Activated naive CD8-positive, alpha-beta T cell (primary cell): ENCODE measurements at regions not wholly inside any gene's neighbourhood (a gene's known extent, or its start where the extent isn't known, plus 50 kb on each side); places are given as distances from the start of the nearest gene placed in this dataset.

Source experiments
- H3K27ac Mint-ChIP-seq: one replicate; pipeline ENCODE4 v1.8.0; 2021; ENCODE audit warnings: mixed read lengths
- H3K27me3 Mint-ChIP-seq: one replicate; pipeline ENCODE4 v1.8.0; 2021; ENCODE audit warnings: mixed read lengths
- H3K36me3 Mint-ChIP-seq: one replicate; pipeline ENCODE4 v1.8.0; 2021; ENCODE audit warnings: mixed read lengths
- H3K4me1 Mint-ChIP-seq: one replicate; pipeline ENCODE4 v1.8.0; 2021; ENCODE audit warnings: low read depth, mixed read lengths
- H3K4me3 Mint-ChIP-seq: one replicate; pipeline ENCODE4 v1.8.0; 2021; ENCODE audit warnings: mild to moderate bottlenecking, mixed read lengths
- H3K9me3 Mint-ChIP-seq: one replicate; pipeline ENCODE4 v1.8.0; 2021; ENCODE audit warnings: low read depth, mixed read lengths

GRCh38 chr16:85544016-85544415 is 69.1 kb upstream of the GSE1 start:
- H3K9me3 Mint-ChIP-seq = no peaks in the 10 kb centered on the region
- no peaks in the 10 kb centered on the region for H3K4me1 Mint-ChIP-seq
- no peaks in the 10 kb centered on the region for H3K27me3 Mint-ChIP-seq
- H3K4me3 Mint-ChIP-seq = no peak overlapping the region
- H3K36me3 Mint-ChIP-seq = no peaks in the 10 kb centered on the region
- H3K27ac Mint-ChIP-seq = no peak overlapping the region

GRCh38 chr16:85544668-85545067 is 68.5 kb upstream of the GSE1 start:
- H3K36me3 Mint-ChIP-seq = no peaks in the 10 kb centered on the region
- H3K4me1 Mint-ChIP-seq = no peaks in the 10 kb centered on the region
- no peak overlapping the region for H3K4me3 Mint-ChIP-seq
- H3K27ac Mint-ChIP-seq = no peak overlapping the region
- H3K27me3 Mint-ChIP-seq = no peaks in the 10 kb centered on the region
- H3K9me3 Mint-ChIP-seq = no peaks in the 10 kb centered on the region

GRCh38 chr16:85545227-85545818 is 67.8 kb upstream of the GSE1 start:
- Mint-ChIP-seq H3K36me3 (no peaks in the 10 kb centered on the region), H3K27ac (no peak overlapping the region), H3K4me1 (no peaks in the 10 kb centered on the region), H3K9me3 (no peaks in the 10 kb centered on the region), H3K4me3 (no peak overlapping the region), H3K27me3 (no peaks in the 10 kb centered on the region)

- Mint-ChIP-seq H3K4me1 (peaks cover 9% of the 10 kb centered on the region), H3K4me3 (no peak overlapping the region), H3K9me3 (no peaks in the 10 kb centered on the region), H3K27ac (no peak overlapping the region), H3K36me3 (no peaks in the 10 kb centered on the region), H3K27me3 (no peaks in the 10 kb centered on the region)
Measured at GRCh38 chr16:85546585-85547447, 66.3 kb upstream of the GSE1 start.

- Mint-ChIP-seq H3K36me3 (no peaks in the 10 kb centered on the region), H3K27me3 (no peaks in the 10 kb centered on the region), H3K27ac (no peak overlapping the region), H3K9me3 (no peaks in the 10 kb centered on the region), H3K4me3 (no peak overlapping the region), H3K4me1 (peaks cover 16% of the 10 kb centered on the region)
Measured at GRCh38 chr16:85548375-85548774, 64.7 kb upstream of the GSE1 start.

- Mint-ChIP-seq H3K4me1 (peaks cover 24% of the 10 kb centered on the region), H3K4me3 (no peak overlapping the region), H3K36me3 (no peaks in the 10 kb centered on the region), H3K9me3 (no peaks in the 10 kb centered on the region), H3K27ac (no peak overlapping the region), H3K27me3 (no peaks in the 10 kb centered on the region)
Measured at GRCh38 chr16:85549766-85550421, 63.2 kb upstream of the GSE1 start.

- Mint-ChIP-seq H3K9me3 (no peaks in the 10 kb centered on the region), H3K27me3 (no peaks in the 10 kb centered on the region), H3K4me3 (no peak overlapping the region), H3K4me1 (peaks cover 24% of the 10 kb centered on the region), H3K36me3 (no peaks in the 10 kb centered on the region), H3K27ac (no peak overlapping the region)
Measured at GRCh38 chr16:85550422-85550864, 62.7 kb upstream of the GSE1 start.

- Mint-ChIP-seq H3K27ac (peak overlapping the region; percentile 92), H3K9me3 (no peaks in the 10 kb centered on the region)
Measured at GRCh38 chr16:85550953-85551924, 61.9 kb upstream of the GSE1 start.

GRCh38 chr16:85552980-85553435 is 60.1 kb upstream of the GSE1 start:
- Mint-ChIP-seq H3K27ac (peak overlapping the region; percentile 77), H3K4me3 (peak overlapping the region; percentile 79), H3K27me3 (no peaks in the 10 kb centered on the region), H3K9me3 (no peaks in the 10 kb centered on the region), H3K4me1 (peaks cover 34% of the 10 kb centered on the region), H3K36me3 (no peaks in the 10 kb centered on the region)

More at GRCh38 chr16:85550953-85551924, 61.9 kb upstream of the GSE1 start:
- no peaks in the 10 kb centered on the region for H3K36me3 Mint-ChIP-seq
- H3K27me3 Mint-ChIP-seq = no peaks in the 10 kb centered on the region
- H3K4me1 Mint-ChIP-seq = peaks cover 24% of the 10 kb centered on the region
- peak overlapping the region; percentile 80 for H3K4me3 Mint-ChIP-seq

- no peaks in the 10 kb centered on the region for H3K9me3 Mint-ChIP-seq
- peak overlapping the region; percentile 97 for H3K4me3 Mint-ChIP-seq
- peaks cover 40% of the 10 kb centered on the region for H3K4me1 Mint-ChIP-seq
- H3K27me3 Mint-ChIP-seq = no peaks in the 10 kb centered on the region
- H3K36me3 Mint-ChIP-seq = no peaks in the 10 kb centered on the region
- H3K27ac Mint-ChIP-seq = peak overlapping the region; percentile 99
Measured at GRCh38 chr16:85553436-85554113, 59.5 kb upstream of the GSE1 start.

GRCh38 chr16:85554114-85554888 is 58.8 kb upstream of the GSE1 start:
- Mint-ChIP-seq H3K9me3 (no peaks in the 10 kb centered on the region), H3K4me3 (peak overlapping the region; percentile 97), H3K27me3 (no peaks in the 10 kb centered on the region), H3K36me3 (no peaks in the 10 kb centered on the region), H3K4me1 (peaks cover 41% of the 10 kb centered on the region), H3K27ac (peak overlapping the region; percentile 99)

GRCh38 chr16:85554889-85555718 is 58.0 kb upstream of the GSE1 start:
- H3K9me3 Mint-ChIP-seq = no peaks in the 10 kb centered on the region
- H3K27ac Mint-ChIP-seq = peak overlapping the region; percentile 95
- H3K4me3 Mint-ChIP-seq = peak overlapping the region; percentile 96
- H3K27me3 Mint-ChIP-seq = no peaks in the 10 kb centered on the region
- no peaks in the 10 kb centered on the region for H3K36me3 Mint-ChIP-seq
- peaks cover 44% of the 10 kb centered on the region for H3K4me1 Mint-ChIP-seq
